Suprapubic skin (tissue), 4 donors: ENCODE measurements at regions not wholly inside any gene's neighbourhood (a gene's known extent, or its start where the extent isn't known, plus 50 kb on each side); places are given as distances from the start of the nearest gene placed in this dataset.
A peak's percentile ranks its signal among the peaks of the same experiment; 100 is the strongest.

Experiments
- DNase-seq, 2 donors: peaks; one replicate each; pipeline ENCODE4 v3.0.0-alpha.2; 2019; ENCODE audit warnings: low spot score in 2 of 2
- H3K27ac ChIP-seq: fragments of 200-600 bp; sonication (generic); one replicate; pipeline ENCODE4 v1.5.1; 2019
- H3K27me3 ChIP-seq: fragments of 200-600 bp; sonication (generic); one replicate; pipeline ENCODE4 v1.5.1; 2019
- H3K36me3 ChIP-seq: fragments of 200-600 bp; sonication (generic); one replicate; pipeline ENCODE4 v1.5.1; 2019
- H3K4me1 ChIP-seq: fragments of 200-600 bp; sonication (generic); one replicate; pipeline ENCODE4 v1.5.1; 2019
- H3K4me3 ChIP-seq: fragments of 200-600 bp; sonication (generic); one replicate; pipeline ENCODE4 v1.5.1; 2019; ENCODE audit warnings: mild to moderate bottlenecking
- H3K9me3 ChIP-seq: fragments of 200-600 bp; sonication (generic); one replicate; pipeline ENCODE4 v1.5.1; 2019
- CTCF ChIP-seq, 2 donors: fragments of 200-600 bp in 1 of 2; fragments of 450-650 bp in 1 of 2; sonication (generic) in 1 of 2; IDR thresholded peaks; one replicate each; pipeline ENCODE4 v1.5.1; 2016 to 2019; ENCODE audit warnings: antibody characterized with exemption in 2 of 2, mild to moderate bottlenecking in 1 of 2, moderate library complexity in 1 of 2
- EP300 ChIP-seq: sonication (generic); formaldehyde crosslinking; IDR thresholded peaks from one replicate; pipeline ENCODE4 v1.6.1; 2017; ENCODE audit warnings: antibody characterized with exemption
- POLR2A ChIP-seq, 2 donors: fragments of 450-650 bp; IDR thresholded peaks; one replicate each; pipeline ENCODE4 v1.6.1; 2017; ENCODE audit warnings: antibody characterized with exemption in 2 of 2, mild to moderate bottlenecking in 2 of 2, moderate library complexity in 2 of 2
- POLR2AphosphoS5 ChIP-seq, 3 donors: sonication (generic); formaldehyde crosslinking; IDR thresholded peaks; one replicate each; pipeline ENCODE4 v1.6.1; 2017; ENCODE audit warnings: antibody characterized with exemption in 3 of 3
- WGBS: methylation state at CpG from one replicate; pipeline ENCODE4 v1.1.5; 2018; 5-methylcytosine and 5-hydroxymethylcytosine counted together

- Histone ChIP-seq H3K27ac (no peak overlapping the region), H3K4me1 (no peaks in the 10 kb centered on the region), H3K36me3 (no peaks in the 10 kb centered on the region), H3K9me3 (no peaks in the 10 kb centered on the region), H3K4me3 (no peak overlapping the region), H3K27me3 (peaks cover 11% of the 10 kb centered on the region)
- WGBS = 82% methylated on average over 11 of the region's 11 CpGs
- DNase-seq = no peak
- TF ChIP-seq POLR2A (IDR thresholded peaks at IDR 0.05) (no peak), POLR2AphosphoS5 (IDR thresholded peaks at IDR 0.05) (no peak), EP300 (no peak), CTCF (IDR thresholded peaks at IDR 0.05) (no peak)
Measured at GRCh38 chr18:76699923-76700322, 122.4 kb upstream of the ZNF236 start.

GRCh38 chr18:76697441-76697901 is 124.9 kb upstream of the ZNF236 start:
- Histone ChIP-seq H3K9me3 (no peaks in the 10 kb centered on the region), H3K4me1 (no peaks in the 10 kb centered on the region), H3K36me3 (no peaks in the 10 kb centered on the region), H3K4me3 (peak overlapping the region; percentile 13), H3K27me3 (peaks cover 11% of the 10 kb centered on the region), H3K27ac (peak overlapping the region; percentile 13)
- TF ChIP-seq POLR2A (IDR thresholded peaks at IDR 0.05) (no peak), EP300 (no peak), CTCF (IDR thresholded peaks at IDR 0.05) (no peak), POLR2AphosphoS5 (IDR thresholded peaks at IDR 0.05) (no peak)
- 11% methylated on average over 13 of the region's 13 CpGs for WGBS
- DNase-seq = no peak

- no peak overlapping the region for H3K27ac ChIP-seq
- no peaks in the 10 kb centered on the region for H3K36me3 ChIP-seq
- peak; percentile 40 for DNase-seq
- no peak overlapping the region for H3K4me3 ChIP-seq
- H3K27me3 ChIP-seq = peaks cover 36% of the 10 kb centered on the region
- H3K4me1 ChIP-seq = peaks cover 22% of the 10 kb centered on the region
- WGBS = 36% methylated on average over 7 of the region's 7 CpGs
- H3K9me3 ChIP-seq = no peaks in the 10 kb centered on the region
- TF ChIP-seq POLR2A (IDR thresholded peaks at IDR 0.05) (no peak), POLR2AphosphoS5 (IDR thresholded peaks at IDR 0.05) (no peak), CTCF (IDR thresholded peaks at IDR 0.05) (no peak), EP300 (no peak)
Measured at GRCh38 chr18:76691800-76692199, 130.6 kb upstream of the ZNF236 start.

- Histone ChIP-seq H3K9me3 (no peaks in the 10 kb centered on the region), H3K4me1 (peaks cover 27% of the 10 kb centered on the region), H3K4me3 (no peak overlapping the region), H3K36me3 (no peaks in the 10 kb centered on the region), H3K27me3 (peaks cover 36% of the 10 kb centered on the region), H3K27ac (no peak overlapping the region)
- TF ChIP-seq POLR2A (IDR thresholded peaks at IDR 0.05) = no peak
- no peak for TF ChIP-seq CTCF (IDR thresholded peaks at IDR 0.05)
- TF ChIP-seq POLR2AphosphoS5 (IDR thresholded peaks at IDR 0.05) = no peak
- no peak for TF ChIP-seq EP300
- DNase-seq = peak in 1 of 2 donors; percentile 16
- WGBS = 65% methylated on average over 7 of the region's 7 CpGs
Measured at GRCh38 chr18:76689646-76690264, 132.6 kb upstream of the ZNF236 start.

- Histone ChIP-seq H3K4me1 (peaks cover 27% of the 10 kb centered on the region), H3K27me3 (peaks cover 41% of the 10 kb centered on the region), H3K27ac (no peak overlapping the region), H3K36me3 (no peaks in the 10 kb centered on the region), H3K9me3 (no peaks in the 10 kb centered on the region), H3K4me3 (no peak overlapping the region)
- 43% methylated on average over 14 of the region's 15 CpGs for WGBS
- TF ChIP-seq POLR2A (IDR thresholded peaks at IDR 0.05) (no peak), POLR2AphosphoS5 (IDR thresholded peaks at IDR 0.05) (no peak), EP300 (no peak), CTCF (IDR thresholded peaks at IDR 0.05) (no peak)
- DNase-seq = no peak
Measured at GRCh38 chr18:76688724-76689472, 133.5 kb upstream of the ZNF236 start.
